NCI-H146 treated with DMSO at 0.1 percent for 48 hours (cell line): ENCODE measurements at regions not wholly inside any gene's neighbourhood (a gene's known extent, or its start where the extent isn't known, plus 50 kb on each side); places are given as distances from the start of the nearest gene placed in this dataset.
"Not testable (repeated sequence)": the region's sequence is repeated elsewhere in the genome, so short reads cannot be mapped to it uniquely, and the experiment has no call there.

Experiments
- DNase-seq: peaks from one replicate; lab custom pipeline; 2025; ENCODE audit not compliant: unreplicated experiment; lab: John Stamatoyannopoulos, UW

DNA sequence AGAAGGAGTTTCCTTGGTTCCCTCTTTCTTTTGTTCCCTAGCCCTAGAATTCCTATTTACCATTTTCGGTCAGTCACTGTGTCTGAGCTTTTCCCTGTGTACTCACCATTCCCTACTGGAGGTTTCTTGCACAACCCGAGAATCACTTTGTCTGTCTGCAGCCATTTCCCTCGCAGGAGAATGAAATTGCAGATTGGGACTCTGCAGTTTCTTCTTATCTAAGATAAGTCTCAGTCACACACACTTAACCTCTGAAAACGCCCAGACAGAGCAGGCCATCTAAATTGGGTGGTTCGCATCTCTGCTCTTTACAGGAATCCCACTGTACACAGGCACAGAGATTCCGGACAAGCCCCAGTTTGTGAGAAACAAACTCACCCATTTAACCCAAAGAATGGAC is 58.6 kb upstream of the CNTNAP2 start:
- no peak for DNase-seq

DNA sequence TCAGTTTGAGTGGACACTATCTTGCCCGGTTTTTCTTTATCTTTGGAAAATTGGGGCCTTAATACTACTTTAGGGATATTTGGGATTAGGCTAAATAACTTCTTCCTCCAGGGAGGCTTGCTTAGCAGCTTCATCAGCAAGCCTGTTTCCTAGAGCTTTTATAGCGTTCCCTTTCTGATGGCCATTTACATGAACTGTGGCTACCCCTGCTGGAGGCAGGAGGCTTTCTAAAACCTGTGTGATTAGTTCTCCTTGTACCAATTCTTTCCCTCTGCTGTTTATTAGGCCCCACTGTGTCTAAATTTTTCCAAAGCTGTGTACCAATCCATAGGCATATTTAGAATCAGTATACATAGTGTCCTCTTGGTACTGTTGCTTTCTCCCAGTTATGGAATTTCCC is 61.7 kb upstream of the CNTNAP2 start:
- no peak for DNase-seq

DNA sequence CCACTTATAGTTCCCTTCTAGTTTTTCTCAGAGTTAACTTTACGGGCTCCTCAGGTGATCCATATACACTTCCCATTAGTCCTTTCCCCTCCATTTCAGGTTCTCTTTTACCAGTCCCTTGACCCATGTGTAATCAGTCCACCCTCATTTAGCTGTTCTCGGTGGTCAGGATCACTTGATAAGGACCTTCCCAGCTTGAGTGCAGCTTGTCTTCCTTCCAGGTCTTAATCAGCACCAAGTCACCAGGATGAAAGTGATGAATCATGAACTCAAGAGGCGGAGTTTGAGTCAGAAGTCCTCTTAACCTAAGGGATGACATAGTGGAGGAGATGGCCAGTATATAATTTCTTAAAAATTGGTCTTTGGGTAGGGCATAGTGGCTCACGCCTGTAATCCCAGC is 63.1 kb upstream of the CNTNAP2 start:
- no peak for DNase-seq

DNA sequence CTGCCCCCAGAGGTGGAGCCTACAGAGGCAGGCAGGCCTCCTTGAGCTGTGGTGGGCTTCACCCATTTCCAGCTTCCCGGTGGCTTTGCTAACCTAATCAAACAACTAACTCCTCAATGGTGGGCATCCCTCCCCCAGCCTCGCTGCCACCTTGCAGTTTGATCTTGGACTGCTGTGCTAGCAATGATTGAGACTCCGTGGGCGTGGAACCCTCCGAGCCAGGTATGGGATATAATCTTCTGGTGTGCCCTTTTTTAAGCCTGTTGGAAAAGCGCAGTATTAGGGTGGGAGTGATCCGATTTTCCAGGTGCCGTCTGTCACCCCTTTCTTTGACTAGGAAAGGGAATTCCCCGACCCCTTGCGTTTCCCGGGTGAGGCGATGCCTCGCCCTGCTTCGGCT is 73.3 kb upstream of the CNTNAP2 start:
- not testable (repeated sequence) for DNase-seq

GRCh38 chr7:146028251-146028750 is 88.3 kb upstream of the CNTNAP2 start:
- DNase-seq, result no peak

GRCh38 chr7:146027243-146027642 is 89.4 kb upstream of the CNTNAP2 start:
- DNase-seq, result no peak

DNA sequence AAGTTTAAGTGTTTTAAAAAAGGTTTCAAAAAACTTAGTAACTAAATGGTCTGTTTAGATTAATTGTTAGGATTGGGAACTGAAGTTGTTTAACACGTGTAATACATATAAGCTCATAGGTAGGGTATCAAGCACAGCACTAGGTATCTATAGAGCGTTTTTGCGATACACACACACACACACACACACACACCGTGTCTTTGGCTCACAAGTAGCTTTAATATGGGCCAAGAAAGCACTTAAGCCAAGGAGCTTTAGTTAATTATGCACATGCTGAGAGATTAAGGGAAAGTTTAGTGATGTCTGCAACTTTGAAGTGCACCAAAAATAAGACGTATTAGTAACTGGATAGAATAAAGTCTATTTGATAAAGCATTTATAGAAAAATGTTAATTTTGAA is 93.8 kb upstream of the CNTNAP2 start:
- DNase-seq, result no peak

DNA sequence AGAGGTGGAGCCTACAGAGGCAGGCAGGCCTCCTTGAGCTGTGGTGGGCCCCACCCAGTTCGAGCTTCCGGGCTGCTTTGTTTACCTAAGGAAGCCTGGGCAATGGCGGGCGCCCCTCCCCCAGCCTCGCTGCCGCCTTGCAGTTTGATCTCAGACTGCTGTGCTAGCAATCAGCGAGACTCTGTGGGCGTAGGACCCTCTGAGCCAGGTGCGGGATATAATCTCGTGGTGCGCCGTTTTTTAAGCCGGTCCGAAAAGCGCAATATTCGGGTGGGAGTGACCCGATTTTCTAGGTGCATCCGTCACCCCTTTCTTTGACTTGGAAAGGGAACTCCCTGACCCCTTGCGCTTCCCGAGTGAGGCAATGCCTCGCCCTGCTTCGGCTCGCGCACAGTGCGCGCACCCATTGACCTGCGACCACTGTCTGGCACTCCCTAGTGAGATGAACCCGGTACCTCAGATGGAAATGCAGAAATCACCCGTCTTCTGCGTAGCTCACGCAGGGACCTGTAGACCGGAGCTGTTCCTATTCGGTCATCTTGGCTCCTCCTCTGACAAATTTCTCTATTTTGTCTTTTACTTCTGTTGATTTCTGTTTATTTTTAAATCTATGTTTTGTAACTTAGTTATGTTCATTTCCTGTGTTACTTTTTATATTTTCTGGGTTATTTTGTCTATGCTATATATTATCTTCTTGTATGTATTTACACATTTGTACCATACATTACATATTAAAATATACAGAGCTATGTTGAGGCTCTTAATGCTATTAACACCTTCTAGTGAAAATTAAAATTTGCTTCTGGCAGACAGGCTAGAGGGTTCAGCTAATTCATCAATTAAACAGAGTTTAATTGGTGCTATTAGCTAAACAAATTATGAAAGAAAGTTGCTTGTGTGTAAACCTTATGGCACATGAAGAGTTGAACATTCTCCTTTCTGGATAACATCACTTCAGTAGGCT is 97.3 kb upstream of the CNTNAP2 start:
- DNase-seq, result not testable (repeated sequence)

- DNase-seq, result not testable (repeated sequence)
Observed at GRCh38 chr7:146017366-146017765, 99.2 kb upstream of the CNTNAP2 start.

- DNase-seq, result not testable (repeated sequence)
Observed at GRCh38 chr7:146014154-146014553, 102.4 kb upstream of the CNTNAP2 start.

GRCh38 chr7:146008293-146008692 is 108.3 kb upstream of the CNTNAP2 start:
- DNase-seq, result no peak

- DNase-seq, result no peak
Observed at GRCh38 chr7:146004805-146005204, 111.8 kb upstream of the CNTNAP2 start.

DNA sequence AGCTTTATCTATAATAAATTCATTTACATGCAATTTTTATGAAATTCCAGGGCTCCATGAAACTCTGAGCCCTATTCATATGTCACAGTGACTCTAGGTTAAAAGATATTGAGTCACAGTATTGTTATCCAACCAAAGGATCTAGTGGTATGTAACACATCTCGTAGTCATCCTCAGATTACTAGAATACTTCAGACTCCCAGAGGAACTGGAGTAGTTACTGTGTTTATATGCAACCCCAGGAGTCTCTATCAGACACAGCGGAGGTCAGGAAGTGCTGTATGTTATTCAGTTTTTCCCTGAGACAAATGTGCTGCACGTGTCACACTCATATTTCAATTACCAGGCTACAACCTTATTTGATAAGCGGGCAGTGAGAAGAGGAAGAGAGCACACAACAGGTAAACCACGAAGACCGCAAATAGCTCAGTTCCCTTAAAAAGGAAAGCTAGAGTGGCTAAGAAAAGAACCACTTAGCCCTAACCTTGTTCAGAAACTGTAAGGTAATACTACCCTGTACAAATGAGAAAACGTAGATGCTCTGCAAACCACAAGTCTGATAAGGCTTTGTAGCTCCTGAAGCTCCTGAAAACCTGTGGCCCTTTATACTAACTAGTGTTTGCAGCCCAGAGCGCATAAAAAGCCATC is 114.0 kb upstream of the CNTNAP2 start:
- DNase-seq, result no peak

DNA sequence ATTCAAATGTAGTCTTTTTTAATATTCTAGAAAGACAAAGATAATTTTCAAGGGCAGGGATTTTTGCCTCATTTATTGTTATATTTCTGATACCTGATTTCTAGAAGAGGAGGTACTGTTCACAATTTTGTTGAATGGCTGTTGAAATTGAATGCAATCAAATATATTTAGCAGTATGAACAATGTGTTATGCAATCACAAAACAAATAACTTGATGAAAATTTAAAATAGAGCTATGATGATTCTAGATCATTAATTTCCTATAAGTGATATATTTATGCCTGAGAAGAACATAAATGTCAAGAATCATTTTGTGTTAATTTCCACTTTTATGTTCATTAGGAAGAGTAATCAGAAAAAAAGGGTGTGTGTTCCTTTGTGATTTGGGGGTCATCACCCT is 114.6 kb upstream of the CNTNAP2 start:
- no peak for DNase-seq

GRCh38 chr7:146000882-146001281 is 115.7 kb upstream of the CNTNAP2 start:
- DNase-seq, result no peak

- DNase-seq, result no peak
Observed at GRCh38 chr7:145989469-145989868, 127.1 kb upstream of the CNTNAP2 start.

DNA sequence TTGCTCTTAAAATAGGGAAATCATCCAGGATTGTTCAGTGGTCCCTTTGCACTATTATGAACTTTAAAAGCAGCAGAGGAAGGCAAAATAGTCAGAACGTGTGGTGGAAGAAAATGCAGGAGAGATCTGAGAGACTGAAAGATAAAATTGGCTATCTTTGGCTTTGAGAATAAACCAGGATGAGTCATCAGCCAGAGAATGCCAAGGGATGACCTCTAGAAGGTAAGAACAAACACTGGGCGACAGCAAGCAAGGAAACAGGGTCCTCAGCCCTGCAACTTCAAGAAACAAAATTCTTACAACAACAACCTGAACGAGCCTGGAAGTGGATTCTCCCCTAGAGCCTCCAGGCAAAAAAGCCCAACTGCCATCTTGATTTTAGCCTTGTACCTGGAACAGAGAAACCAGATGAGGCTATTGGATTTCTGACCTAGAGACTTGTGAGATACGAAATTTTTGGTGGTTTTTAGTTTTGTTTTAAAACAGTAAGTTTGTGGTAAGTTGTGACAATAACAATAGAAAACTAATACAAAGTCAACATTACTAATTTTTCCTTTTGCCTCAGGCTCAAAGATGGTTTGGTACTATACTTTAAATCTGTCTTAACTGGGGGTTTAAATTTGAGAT is 130.2 kb upstream of the CNTNAP2 start:
- no peak for DNase-seq

- DNase-seq, result peak; percentile 97
Observed at GRCh38 chr7:145978769-145979168, 137.8 kb upstream of the CNTNAP2 start.

DNA sequence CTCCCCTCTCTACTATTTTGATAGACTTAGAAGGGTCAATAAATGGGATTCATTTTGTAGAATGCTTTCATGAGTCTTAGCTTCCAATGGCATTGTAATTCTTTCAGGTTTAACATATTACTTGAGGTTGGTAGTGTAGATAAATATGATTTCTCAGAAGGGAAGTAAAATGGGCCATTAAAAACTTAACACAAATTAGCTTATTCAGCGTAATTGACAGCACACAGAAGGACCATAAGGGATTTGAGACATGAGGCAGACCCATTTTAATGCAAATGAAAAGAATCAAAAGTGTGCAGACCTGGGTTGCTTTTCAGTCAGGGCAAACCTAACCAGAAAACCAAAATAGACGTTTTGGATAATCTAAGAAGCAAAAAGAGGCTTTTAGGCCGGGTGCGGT is 156.6 kb upstream of the CNTNAP2 start:
- no peak for DNase-seq

DNA sequence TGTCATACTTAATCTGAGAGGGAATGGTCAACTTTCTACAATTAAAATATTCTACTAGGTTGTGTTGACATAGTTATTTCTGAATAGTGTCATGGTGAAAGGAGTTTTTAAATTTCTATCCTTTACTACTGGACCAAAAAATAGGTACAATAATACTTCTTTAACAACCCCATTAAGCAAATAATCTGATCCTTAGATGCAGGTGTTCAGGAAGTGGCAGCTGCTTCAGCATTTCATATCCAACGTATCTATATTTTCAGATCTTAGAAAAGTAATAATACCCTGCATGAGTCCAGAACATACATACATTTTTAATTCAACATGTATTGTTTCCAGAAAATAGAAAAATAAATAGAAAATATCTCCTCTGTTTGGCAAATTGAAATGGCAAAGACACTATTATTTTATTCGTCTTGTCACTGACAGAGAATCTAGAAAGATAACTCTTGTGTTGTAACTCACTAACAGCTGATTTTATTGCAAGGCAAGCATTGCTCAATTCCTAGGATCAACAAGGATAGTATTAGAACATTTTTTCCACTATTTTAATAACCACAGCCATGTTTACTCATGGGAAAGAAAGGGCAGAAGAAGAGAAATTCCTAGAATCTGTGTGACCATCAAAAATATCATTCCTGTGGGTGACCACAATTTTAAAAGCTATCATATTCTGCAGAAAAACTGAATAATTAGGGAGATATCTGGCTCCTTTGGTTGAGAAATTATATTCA is 159.3 kb upstream of the CNTNAP2 start:
- DNase-seq, result peak; percentile 27

GRCh38 chr7:145951566-145951965 is 165.0 kb upstream of the CNTNAP2 start:
- DNase-seq, result no peak
